Testis (tissue), 2 donors: ENCODE measurements at regions not wholly inside any gene's neighbourhood (a gene's known extent, or its start where the extent isn't known, plus 50 kb on each side); places are given as distances from the start of the nearest gene placed in this dataset.

ENCODE experiments used
- POLR2A ChIP-seq: fragments of 450-650 bp; IDR thresholded peaks from one replicate; pipeline ENCODE4 v1.6.1; 2017; ENCODE audit warnings: antibody characterized with exemption, mild to moderate bottlenecking, moderate library complexity
- TF ChIP-seq, protein P1 (sequence below), 3 experiments: fragments of 450-650 bp in 2 of 3; fragments of 200-600 bp in 1 of 3; sonication (generic) in 1 of 3; IDR thresholded peaks; one replicate each; pipeline ENCODE4 v1.5.1; 2016 to 2019; ENCODE audit warnings: antibody characterized with exemption in 3 of 3, mild to moderate bottlenecking in 2 of 3, moderate library complexity in 1 of 3

DNA sequence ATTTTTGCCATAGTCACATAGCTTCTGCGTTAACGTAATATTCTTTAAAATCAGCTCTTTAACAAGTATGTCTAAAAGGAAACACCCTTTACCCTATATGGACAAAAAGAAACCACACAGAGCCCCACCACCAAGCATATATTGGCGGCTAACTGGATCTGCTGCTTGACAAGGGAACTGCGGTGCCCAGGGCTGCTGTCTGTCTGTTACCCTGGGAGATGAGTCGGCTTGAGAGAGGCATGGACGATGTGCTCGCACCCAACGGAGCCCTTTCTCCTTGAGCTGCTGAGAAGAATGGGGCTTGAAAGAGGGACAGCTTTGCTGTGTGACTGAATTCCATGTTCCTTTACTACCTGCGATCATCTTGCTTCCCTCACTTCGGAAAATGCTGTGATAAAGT is 158.6 kb upstream of the SHB start:
- TF ChIP-seq POLR2A: no peak
- TF ChIP-seq, protein P1, sequence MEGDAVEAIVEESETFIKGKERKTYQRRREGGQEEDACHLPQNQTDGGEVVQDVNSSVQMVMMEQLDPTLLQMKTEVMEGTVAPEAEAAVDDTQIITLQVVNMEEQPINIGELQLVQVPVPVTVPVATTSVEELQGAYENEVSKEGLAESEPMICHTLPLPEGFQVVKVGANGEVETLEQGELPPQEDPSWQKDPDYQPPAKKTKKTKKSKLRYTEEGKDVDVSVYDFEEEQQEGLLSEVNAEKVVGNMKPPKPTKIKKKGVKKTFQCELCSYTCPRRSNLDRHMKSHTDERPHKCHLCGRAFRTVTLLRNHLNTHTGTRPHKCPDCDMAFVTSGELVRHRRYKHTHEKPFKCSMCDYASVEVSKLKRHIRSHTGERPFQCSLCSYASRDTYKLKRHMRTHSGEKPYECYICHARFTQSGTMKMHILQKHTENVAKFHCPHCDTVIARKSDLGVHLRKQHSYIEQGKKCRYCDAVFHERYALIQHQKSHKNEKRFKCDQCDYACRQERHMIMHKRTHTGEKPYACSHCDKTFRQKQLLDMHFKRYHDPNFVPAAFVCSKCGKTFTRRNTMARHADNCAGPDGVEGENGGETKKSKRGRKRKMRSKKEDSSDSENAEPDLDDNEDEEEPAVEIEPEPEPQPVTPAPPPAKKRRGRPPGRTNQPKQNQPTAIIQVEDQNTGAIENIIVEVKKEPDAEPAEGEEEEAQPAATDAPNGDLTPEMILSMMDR (IDR thresholded peaks at IDR 0.05): no peak
